Activated T-cell treated with anti-CD3 and anti-CD28 coated beads, Interleukin-2, amount 50 U/mL, for 1 hour (primary cell): ENCODE measurements at regions not wholly inside any gene's neighbourhood (a gene's known extent, or its start where the extent isn't known, plus 50 kb on each side); places are given as distances from the start of the nearest gene placed in this dataset.
"Not testable (repeated sequence)": the region's sequence is repeated elsewhere in the genome, so short reads cannot be mapped to it uniquely, and the experiment has no call there.

ENCODE experiments used
- DNase-seq: peaks from one replicate; pipeline ENCODE4 v3.0.0-alpha.2; 2020

DNA sequence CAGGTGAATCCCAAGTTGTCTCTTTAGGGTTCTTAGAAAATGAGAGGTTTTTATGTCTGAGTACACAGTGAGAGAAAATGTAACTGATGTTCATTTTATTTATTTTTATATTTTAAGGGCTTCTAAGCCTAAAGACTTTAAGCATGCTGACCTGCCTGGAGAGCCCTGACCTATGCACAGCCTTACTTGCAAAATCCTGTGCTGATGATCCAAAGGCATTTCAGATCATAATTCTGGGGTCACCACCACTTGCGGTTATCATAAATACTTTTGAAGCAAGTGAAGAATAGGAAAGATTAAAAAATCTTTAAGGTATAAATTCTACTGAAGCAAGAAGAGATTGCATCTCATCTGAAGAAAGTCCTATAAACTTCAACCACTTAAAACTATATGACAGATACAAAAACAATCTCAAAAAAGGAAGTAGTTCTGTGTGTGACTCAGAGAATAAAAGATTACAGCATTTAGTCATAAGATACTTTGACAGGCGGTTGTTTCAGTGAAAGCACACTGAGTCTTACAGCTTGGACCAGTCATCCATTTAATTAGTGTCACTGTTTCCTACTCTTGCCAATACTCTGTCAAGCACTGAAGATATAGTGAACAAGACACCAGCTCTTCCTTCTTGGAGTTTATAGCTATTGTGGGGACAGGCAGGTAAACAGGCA, 245.2 kb upstream of the DIPK2B start:
- DNase-seq: no peak

DNA sequence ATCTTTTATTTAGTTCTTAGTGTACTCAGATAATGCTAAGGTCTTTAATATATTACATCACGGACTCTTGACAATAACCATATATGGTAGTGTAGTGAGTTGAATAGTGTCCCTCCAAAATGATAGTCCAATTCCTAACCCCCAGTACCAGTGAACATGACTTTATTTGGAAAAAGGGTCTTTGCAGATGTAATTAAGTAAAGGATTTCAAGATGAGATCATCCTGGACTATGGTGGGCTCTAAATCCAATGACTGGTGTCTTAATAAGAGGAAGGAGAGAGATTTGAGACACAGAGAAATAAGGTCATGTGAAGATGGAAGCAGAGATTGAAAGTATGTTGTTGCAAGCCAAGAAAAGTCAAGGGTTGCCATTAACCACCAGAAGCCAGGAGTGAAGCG, 236.5 kb upstream of the DIPK2B start:
- DNase-seq: no peak

DNA sequence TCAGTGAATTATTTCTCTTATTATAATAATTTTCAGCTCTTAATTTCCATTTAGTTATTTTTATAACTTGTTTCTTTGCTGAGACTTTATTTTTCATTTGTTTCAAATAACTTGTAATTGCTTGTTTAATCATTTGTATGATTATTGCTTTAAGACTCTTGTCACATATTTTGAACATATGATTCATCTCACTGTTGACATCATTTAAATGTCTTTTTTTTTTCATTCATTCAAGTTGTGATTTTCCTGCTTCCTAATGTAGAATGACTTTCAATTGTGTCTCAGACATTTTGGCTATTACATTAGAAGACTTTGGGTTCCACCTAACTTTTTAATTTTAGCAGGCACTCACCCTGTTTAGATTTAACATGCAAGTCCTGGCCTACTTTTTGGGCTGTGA, 234.8 kb upstream of the DIPK2B start:
- no peak for DNase-seq

DNA sequence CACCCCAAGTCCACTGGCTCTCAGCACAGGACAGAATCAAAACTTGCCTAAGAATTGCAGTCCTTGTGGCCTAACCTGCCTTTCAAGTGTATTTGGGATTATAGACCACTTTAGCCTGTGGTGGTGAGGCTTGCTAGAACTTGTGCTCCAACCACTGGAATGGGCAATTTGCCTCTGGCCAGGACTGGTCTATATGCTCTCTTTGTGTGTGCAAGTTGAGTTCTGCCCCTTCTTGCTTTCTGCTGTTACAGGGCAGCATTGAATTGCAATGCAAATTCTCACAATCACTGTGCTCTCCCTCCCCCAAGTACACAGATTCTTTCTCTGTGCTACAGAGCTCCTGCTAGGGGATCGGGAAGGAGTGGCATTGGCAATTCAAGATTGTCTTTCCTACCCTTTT, 233.6 kb upstream of the DIPK2B start:
- no peak for DNase-seq

DNA sequence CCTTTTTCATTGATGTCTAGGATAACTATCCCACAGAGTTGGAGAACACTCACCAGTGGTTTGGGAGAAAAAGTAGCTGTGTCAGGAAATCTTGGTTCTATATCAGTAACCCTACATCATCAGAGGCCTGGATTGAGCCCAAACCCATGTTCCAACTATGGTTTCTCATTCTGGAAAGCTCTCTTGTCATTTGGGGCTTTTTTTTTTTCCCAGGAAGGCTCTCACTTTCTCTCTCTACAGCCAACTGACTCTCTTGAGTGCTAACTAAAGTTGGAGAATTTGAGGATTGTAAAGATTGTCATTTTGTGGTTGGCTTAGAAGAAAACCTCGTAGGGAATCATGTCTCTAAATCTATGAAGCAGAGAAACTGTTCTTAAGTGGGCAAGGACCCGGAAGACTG, 228.2 kb upstream of the DIPK2B start:
- DNase-seq: no peak

DNA sequence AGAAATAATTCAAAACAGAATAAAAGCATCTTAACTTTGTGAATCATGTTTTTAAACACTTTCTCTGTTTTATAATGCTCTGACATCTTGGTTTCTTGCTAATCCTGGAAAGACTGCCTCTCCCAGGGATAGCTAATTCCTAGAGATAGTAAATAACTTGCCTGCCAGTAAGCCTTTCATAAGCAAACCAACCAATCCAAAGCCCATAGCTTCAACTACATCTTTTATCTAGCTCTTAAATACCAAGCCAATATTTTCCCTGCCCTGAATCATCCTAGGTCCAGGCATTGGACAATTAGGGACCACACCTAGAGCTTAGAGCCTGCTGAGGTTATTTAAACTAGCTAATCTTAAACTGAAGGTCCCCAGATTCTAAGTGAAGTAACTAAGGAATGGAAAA, 223.7 kb upstream of the DIPK2B start:
- no peak for DNase-seq

DNA sequence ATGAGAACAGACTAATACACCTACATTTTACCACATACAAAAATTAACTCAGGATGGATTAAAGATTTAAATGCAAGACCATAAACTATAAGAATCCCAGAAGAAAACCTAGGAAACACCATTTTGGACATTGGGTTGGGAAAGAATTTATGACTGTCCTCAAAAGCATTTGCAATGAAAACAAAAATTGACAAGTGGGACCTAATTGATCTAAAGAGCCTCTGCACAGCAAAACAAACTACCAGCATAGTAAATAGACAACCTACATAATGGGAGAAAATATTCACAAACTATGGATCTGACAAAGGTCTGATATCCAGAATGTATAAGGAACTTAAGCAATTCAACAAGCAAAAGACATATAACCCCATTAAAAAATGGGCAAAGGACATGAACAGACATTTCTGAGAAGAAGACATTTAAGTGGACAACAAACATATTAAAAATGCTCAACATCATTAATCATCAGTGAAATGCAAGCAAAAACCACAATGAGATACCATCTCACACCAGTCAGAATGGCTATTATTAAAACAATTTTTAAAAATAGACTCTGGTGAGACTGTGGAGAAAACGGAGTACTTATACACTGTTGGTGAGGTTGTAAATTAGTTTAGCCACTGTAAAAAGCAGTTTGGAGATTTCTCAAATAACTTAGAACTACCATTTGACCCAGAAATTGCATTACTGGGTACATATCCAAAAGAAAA, 221.7 kb upstream of the DIPK2B start:
- no peak for DNase-seq

DNA sequence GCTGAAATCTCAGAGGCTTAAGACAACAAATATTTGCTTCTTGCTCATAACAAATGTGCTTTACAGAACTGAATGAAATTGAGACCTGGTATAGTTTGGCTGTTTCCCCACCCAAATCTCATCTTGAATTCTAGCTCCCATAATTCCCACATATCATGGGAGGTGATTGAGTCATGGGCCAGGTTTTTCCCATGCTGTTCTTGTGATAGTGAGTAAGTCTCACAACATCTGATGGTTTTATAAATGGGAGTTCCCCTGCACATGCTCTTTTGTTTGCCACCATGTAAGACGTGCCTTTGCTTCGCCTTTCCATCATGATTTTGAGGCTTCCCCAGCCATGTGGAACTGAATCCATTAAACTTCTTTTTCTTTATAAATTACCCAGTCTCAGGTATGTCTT, 221.1 kb upstream of the DIPK2B start:
- DNase-seq: no peak

DNA sequence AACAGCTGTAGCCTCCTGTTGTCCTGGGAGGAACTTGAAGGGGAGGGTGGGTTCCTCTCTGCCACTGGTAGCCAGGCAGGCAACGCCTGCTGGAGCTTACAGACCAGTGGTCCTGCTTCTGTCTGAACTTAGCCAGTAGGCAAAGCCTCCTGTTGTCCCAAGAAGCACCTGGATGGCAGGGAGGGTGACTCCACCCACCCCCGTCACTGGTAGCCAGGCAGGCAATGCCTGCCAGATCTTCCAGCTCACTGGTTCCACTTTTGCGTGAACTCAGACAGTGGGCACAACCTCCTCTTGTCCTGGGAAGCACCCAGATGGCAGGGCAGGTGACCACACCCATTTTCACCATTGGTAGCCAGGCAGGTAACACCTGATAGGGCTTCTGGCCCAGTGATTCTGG, 203.5 kb upstream of the DIPK2B start:
- no peak for DNase-seq

DNA sequence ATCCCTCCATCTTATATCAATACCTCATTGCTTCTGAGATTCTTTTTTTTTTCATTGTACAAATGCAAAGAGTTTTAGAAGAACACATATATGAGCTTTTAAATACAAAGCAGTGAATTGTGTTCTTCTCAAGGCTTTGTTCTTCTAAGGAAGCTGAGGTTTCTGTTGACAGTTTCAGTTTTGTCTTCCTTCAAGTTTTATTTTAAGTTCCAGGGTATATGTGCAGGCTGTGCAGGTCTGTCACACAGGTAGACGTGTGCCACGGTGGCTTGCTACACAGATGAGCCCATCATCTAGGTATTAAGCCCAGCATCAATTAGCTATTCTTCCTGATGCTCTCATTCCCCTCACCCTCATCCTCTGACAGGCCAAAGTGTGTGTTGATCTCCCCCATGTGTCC, 201.2 kb upstream of the DIPK2B start:
- DNase-seq: no peak

DNA sequence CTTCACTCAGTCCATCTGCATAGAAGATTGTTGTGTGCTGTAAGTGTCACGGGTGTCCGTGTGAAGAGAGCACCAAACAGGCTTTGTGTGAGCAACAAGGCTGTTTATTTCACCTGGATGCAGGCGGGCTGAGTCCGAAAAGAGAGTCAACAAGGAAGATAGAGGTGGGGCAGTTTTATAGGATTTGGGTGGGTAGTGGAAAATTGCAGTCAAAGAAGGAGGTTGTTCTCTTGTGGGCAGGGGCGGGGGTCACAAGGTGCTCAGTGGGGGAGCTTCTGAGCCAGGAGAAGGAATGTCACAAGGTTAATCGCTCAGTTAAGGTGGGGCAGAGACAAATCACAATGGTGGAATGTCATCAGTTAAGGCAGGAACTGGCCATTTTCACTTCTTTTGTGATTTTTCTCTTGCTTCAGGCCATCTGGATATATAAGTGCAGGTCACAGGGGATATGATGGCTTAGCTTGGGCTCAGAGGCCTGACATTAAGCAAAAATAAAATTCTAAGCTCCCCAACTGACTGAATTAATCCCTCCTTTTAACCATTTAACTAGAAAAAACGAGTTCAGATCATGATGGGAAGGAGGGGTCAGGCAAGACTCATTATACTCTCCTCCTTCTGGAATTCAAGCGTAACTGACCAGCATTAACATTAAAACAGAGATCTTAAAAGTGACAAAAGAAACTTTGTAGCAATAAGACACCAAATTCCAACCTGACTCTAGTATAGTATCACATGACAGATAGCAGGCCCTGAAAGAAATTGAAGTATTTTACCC, 200.5 kb upstream of the DIPK2B start:
- not testable (repeated sequence) for DNase-seq

DNA sequence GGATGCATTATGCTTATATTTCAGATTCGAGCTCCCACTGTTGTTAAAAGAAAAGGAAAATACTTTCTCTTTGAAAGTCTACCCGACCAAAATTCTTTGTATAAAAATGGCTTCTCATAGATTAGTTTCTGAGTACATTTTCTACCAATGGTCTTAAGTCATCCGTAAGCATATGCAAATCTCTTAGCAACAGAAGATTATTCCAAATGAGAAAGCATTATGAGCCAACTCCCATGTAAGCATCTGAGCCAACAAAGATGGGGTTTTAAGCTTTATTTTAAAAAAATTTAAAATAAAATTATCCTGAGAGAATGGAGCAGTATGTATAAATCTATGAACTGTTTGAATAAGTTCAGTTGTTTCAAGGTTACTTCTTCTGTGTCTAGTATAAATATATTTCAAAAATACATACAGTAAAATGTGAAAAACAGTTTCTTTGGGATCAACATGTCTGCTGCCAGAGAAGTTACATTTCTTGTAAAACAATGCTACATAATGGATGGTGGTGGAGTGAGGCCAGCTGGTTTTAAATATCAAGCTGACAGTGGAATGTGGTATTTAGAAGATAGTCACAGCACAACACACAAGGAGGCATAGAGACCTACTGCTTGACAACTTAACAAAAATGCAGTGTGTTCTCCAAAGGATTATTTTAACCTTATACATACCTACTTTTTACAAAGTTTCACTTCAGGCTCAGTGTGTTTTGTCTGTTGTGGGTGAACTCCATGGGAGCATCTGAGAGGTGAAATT, 199.5 kb upstream of the DIPK2B start:
- no peak for DNase-seq

DNA sequence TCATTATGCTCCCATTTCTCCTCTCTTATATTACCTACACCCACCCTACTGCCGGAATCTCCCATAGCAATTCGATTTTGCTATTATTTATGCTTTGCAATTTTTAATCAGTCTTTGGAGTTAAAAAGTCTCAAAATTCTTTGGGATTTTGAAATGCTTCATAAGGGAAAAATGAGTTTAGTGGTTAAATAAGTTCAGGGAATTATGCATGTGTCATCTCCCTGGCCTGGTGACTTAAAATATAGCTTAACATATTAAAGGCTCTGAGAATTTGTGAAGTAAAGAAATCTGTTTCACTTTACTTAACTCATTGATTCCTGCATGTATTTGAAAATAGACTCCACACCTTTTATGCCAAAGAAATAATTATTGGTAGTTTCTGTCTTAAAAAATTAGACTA, 185.1 kb upstream of the DIPK2B start:
- DNase-seq: no peak

DNA sequence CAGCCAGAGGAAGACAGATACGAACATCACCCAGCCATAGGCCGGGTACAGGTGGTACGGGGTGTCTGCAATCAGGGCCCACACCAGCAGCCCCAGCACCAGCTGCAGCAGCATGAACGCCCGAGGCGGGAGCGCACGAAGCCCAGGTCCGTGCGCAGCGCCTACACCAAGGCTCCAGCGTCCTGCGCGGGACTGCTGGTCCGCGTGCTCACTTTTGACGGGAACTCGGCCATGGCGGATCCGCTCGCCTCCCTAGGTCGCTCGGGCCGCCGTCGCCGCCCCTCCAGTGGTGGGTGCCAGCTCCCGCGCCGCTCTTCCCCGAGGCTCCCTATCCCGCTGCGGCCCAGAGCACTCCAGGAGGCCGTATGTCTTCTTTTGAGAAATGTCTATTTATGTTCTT, 181.2 kb upstream of the DIPK2B start:
- DNase-seq: no peak

DNA sequence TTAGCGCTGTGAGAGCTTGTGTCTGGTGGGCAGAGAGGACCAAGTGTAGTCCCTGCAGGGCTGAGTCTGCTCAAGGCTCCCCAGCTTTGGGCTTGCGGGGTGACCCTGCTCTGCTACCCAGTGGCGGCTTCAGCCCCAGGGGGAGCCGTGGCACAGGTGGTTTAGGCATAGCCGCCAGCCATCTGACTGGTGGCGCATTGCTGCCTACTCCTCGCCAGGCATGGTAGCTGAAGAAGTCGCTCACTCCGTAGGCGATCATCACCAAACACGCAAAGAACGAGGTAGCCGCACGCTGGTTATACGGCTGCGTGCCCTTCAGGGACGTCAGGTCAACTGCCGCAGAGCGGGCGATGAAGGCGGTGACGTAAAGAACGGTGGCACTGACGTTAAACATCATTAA, 180.7 kb upstream of the DIPK2B start:
- DNase-seq: no peak

DNA sequence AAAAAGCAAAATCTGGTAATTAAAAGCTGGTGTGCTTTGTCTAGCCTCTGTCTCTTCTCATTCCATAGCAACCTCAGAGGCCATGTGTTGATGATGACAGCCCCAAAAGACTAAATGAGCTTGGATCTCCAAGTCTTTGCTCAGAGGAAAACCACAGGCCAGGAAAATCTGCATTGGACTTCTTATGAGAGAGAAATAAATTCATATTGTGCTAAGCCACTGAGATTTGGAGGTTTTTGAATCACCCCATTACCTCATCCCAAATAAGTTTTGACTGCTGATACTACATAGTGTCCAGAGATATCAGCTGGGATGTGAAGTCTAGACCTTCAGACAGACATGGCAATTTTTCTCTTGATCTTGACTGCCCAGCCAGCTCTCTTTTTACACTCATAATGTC, 178.6 kb upstream of the DIPK2B start:
- no peak for DNase-seq

DNA sequence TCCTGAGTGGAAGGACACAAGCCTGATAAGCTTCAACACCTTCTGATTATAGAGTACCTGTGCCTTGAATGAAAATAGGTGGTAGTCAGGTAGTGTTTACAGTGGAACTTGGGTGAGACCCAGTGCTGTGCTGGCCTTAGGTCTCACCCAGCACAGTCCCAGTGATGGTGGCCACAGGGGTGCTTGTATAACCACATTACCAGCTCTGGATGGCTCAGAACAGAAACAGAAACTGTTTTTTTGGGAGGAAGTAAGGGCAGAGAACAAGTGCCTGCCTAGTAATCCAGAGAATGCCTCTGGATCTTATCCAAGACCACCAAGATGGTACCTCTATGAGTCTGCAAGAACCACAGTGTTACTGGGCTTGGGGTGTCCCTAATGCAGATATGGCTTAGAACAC, 171.5 kb upstream of the DIPK2B start:
- DNase-seq: no peak

DNA sequence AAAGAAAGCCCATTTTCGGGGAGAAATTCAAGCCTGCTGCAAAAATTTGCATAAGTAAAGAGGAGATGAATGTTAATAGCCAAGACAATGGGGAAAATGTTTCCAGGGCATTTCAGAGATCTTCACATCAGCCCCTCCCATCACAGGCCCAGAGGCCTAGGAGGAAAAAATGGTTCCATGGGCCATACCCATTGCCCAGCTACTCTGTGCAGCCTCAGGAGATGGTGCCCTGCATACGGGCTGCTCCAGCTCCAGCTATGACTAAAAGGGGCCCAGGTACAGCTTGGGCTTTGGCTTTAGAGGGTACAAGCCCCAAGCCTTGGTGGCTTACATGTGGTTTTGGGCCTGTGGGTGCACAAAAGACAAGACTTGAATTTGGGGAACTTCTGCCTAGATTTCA, 168.0 kb upstream of the DIPK2B start:
- DNase-seq: no peak

DNA sequence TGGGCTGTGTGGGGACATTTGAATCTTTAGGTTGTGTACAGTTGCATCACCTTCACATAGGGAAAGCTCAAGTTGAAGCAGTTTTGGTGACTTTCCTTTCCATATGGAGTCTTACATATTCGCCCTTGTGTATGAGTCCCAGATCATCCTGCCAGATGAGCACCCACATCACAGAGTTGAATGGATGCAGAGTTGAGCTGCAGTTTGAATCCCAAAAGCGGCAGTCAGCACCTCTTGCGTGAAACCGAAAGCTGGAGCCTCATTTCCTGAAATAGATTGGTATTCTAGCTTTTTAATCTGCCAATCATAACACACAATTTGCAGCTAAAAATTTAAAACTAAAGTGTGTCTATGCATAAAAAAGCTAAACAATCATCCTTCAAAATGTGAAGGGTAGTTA, 162.9 kb upstream of the DIPK2B start:
- DNase-seq: no peak

DNA sequence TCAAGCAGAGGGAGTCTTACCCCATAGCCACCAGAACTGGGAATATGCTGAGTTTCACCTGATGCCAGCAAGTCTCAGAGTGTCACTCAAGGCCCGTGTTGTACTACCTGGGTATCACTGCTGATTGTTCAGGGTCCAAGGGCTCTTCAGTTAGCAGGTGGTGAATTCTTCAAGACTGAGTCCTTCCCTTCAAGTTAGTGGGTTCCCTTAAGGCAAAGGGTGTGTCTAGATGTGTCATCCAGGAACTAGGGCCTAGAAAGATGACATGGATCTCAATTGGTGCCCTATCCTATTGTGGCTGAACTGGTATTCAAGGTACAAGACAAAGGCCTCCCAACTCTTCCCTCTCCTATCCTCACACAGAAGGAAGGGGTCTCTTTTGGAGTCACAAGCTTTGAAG, 159.9 kb upstream of the DIPK2B start:
- DNase-seq: no peak

DNA sequence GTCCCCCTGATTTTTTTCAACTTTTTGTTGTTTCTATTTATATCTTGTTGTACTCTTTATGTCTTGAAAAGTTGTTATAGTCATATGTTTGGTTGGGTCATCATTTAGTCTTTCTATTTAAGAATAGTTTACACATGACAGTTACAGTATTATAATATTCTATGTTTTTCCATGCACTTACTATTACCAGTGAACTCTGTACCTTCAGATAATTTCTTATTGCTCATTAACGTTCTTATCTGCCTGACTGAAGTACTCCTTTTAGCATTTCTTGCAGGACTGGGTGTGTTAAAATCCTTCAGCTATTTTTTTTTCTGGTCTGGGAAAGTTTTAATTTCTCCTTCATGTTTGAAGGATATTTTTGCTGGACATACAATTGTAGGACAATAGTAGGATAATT, 157.7 kb upstream of the DIPK2B start:
- no peak for DNase-seq

DNA sequence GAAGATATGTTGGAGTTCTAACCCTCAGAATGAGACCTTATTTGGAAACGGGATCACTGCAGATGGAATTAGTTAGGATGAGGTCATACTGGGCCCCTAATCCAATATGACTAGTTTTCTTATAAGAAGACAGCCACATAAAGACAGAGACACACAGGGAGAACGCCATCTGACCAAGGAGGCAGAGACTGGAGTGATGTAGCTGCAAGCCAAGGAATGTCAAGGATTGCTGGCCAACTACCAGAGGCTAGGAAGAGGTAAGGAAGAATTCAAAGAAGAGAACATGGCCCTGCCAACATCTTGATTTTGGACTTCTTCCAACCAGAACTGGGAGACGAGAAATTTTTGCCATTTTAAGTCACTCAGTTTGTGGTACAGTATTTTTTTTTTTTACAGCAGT, 152.8 kb upstream of the DIPK2B start:
- no peak for DNase-seq

DNA sequence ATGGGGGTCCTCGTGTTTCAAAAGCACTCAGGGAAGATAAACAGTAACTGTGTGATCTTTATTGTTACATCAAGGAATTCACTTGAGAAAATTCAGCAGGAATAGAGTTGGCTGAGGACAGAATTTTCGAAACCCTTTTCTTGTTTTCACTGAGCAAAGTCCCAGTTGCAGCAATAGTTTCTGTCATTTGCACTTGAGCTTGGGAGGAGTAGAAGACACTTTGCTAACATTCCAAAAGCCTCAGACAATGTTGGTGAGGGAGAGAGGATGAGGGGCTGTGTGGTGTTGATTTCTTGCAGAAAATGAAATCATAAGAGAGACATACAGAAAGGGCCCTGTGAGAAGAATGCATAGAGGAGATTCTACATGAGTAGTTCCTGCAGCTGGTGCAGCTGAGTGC, 151.9 kb upstream of the DIPK2B start:
- DNase-seq: no peak

DNA sequence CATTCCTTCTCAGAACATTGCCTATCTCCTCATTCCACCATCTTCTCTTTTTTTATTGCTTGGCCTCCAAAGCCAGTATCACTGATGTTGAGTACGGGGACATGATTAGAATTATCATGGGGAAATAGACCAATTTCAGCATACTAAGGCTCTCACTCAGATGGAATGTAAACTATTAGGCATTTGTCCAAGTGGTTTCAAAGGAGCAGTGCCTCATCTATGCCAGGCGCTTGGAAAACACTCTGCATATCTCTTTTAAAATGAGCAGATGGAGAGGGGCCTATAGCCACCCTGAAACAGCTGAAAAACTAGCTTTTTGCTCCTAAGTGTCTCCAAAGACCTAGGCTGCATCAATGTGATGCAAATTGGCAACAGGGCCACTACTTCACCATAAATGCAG, 150.8 kb upstream of the DIPK2B start:
- no peak for DNase-seq
